Spleen (tissue), 11 donors: ENCODE measurements at regions not wholly inside any gene's neighbourhood (a gene's known extent, or its start where the extent isn't known, plus 50 kb on each side); places are given as distances from the start of the nearest gene placed in this dataset.

ENCODE experiments used
- DNase-seq: peaks from one replicate; pipeline ENCODE4 v3.0.0-alpha.2; 2020
- H3K27ac ChIP-seq, 8 donors: fragments of 200-600 bp; sonication (generic) in 7 of 8; 1 replicate in 4 of 8; 2 replicates in 4 of 8; pipeline versions ENCODE4 v1.5.0 to v1.8.0; 2016 to 2021; ENCODE audit warnings: inconsistent platforms in 4 of 8, mild to moderate bottlenecking in 4 of 8, moderate library complexity in 1 of 8
- H3K27me3 ChIP-seq, 7 donors: fragments of 200-600 bp; sonication (generic) in 6 of 7; replicated peaks in 1 of 7; 1 replicate in 4 of 7; 2 replicates in 3 of 7; pipeline versions ENCODE4 v1.5.0 to v1.8.0; 2016 to 2021; ENCODE audit warnings: inconsistent platforms in 3 of 7, mild to moderate bottlenecking in 1 of 7
- H3K36me3 ChIP-seq, 6 donors: fragments of 200-600 bp; sonication (generic) in 5 of 6; 1 replicate in 4 of 6; 2 replicates in 2 of 6; pipeline versions ENCODE4 v1.5.0 to v1.8.0; 2016 to 2021; ENCODE audit warnings: inconsistent platforms in 2 of 6
- H3K4me1 ChIP-seq, 6 donors: fragments of 200-600 bp; sonication (generic) in 5 of 6; 1 replicate in 3 of 6; 2 replicates in 3 of 6; pipeline versions ENCODE4 v1.5.0 to v1.8.0; 2016 to 2021; ENCODE audit warnings: inconsistent platforms in 3 of 6
- H3K4me3 ChIP-seq, 8 donors: fragments of 200-600 bp; sonication (generic) in 7 of 8; 1 replicate in 4 of 8; 2 replicates in 4 of 8; pipeline versions ENCODE4 v1.5.0 to v1.8.0; 2016 to 2021; ENCODE audit warnings: inconsistent platforms in 4 of 8, mild to moderate bottlenecking in 4 of 8, moderate library complexity in 2 of 8
- H3K9me3 ChIP-seq, 8 donors: fragments of 200-600 bp; sonication (generic) in 7 of 8; 1 replicate in 4 of 8; 2 replicates in 4 of 8; pipeline versions ENCODE4 v1.5.0 to v1.8.0; 2016 to 2021; ENCODE audit warnings: inconsistent platforms in 4 of 8
- POLR2A ChIP-seq, 3 donors: fragments of 450-650 bp; IDR thresholded peaks; one replicate each; pipeline ENCODE4 v1.5.1; 2017; ENCODE audit warnings: antibody characterized with exemption in 3 of 3, mild to moderate bottlenecking in 1 of 3
- POLR2AphosphoS5 ChIP-seq, 3 donors: sonication (generic); formaldehyde crosslinking; IDR thresholded peaks; one replicate each; pipeline ENCODE4 v1.5.1; 2017; ENCODE audit warnings: antibody characterized with exemption in 3 of 3
- WGBS, 5 donors: extraction: QIAGEN DNeasy Blood & Tissue Kit in 3 of 5; methylation state at CpG; one replicate each; pipeline versions ENCODE4 v1.1.5 to v1.1.7; 2013 to 2018; 5-methylcytosine and 5-hydroxymethylcytosine counted together
- intact Hi-C: fragments of 100-400 bp; cut with DNase I; formaldehyde crosslinking; loops from one replicate; pipeline ENCODE4 v1.15.0; 2023; ENCODE audit warnings: low total_unique reads
- TF ChIP-seq, protein P1 (sequence below), 11 experiments: fragments of 200-600 bp in 7 of 11; fragments of 450-650 bp in 4 of 11; sonication (generic) in 4 of 11; IDR thresholded peaks in 8 of 11; conservative IDR thresholded peaks in 3 of 11; 1 replicate in 7 of 11; 2 replicates in 4 of 11; pipeline versions ENCODE4 v1.4.0 to v1.8.0; 2016 to 2021; ENCODE audit warnings: antibody characterized with exemption in 11 of 11, inconsistent platforms in 4 of 11, mild to moderate bottlenecking in 1 of 11
- donor health status: healthy with polysubstance abuse.
- donor health status: DM: no; HTN: no; CAD: no; lungs with moderate emphysema.
- donor health status: DM: no; HTN: no; CAD: no.
- donor health status: Bipolar disorder and iron deficiency.
- donor health status: healthy.
- donor health status: DM: no; HTN: no; CAD: no.
- donor health status: DM: yes; HTN: yes; CAD: no.

DNA sequence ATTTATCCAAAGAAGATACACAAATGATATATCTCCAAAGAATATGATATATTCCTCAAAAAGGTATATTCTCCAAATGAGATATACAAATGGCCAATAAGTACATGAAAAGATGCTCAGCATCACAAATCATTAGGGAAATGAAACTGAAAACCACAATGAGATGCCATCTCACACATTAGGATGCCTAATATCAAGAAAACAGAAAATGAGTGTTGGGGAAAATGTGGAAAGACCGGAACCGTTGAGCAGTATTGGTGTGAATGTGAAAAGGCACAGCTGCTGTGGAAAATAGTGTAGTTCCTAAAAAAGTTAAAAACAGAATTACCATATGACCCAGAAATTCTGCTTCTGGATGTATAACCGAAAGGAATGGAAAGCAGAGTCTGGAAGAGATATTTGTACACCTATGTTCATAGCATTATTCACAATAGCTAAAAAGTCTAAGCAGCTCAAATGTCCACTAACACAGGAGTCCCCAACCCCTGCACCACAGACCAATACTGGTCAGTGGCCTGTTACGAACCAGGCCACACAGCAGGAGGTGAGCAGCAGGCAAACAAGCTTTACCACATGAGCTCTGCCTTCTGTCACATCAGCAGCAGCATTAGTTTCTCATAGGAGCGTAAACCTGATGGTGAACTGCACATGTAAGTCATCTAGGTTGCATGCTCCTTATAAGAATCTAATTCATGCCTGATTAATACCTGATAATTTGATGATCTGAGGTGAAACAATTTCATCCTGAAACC is 291.9 kb downstream of the PCDH20 start:
- TF ChIP-seq, protein P1, sequence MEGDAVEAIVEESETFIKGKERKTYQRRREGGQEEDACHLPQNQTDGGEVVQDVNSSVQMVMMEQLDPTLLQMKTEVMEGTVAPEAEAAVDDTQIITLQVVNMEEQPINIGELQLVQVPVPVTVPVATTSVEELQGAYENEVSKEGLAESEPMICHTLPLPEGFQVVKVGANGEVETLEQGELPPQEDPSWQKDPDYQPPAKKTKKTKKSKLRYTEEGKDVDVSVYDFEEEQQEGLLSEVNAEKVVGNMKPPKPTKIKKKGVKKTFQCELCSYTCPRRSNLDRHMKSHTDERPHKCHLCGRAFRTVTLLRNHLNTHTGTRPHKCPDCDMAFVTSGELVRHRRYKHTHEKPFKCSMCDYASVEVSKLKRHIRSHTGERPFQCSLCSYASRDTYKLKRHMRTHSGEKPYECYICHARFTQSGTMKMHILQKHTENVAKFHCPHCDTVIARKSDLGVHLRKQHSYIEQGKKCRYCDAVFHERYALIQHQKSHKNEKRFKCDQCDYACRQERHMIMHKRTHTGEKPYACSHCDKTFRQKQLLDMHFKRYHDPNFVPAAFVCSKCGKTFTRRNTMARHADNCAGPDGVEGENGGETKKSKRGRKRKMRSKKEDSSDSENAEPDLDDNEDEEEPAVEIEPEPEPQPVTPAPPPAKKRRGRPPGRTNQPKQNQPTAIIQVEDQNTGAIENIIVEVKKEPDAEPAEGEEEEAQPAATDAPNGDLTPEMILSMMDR (IDR thresholded peaks at IDR 0.05 in 8 of 11, conservative IDR thresholded peaks at IDR 0.05 in 3 of 11), result no peak
- TF ChIP-seq POLR2A (IDR thresholded peaks at IDR 0.05), result no peak
- TF ChIP-seq POLR2AphosphoS5 (IDR thresholded peaks at IDR 0.05), result no peak
- Histone ChIP-seq H3K36me3 (no peaks in the 10 kb centered on the region), H3K27ac (no peak overlapping the region), H3K4me1 (no peaks in the 10 kb centered on the region), H3K4me3 (no peak overlapping the region), H3K9me3 (peaks cover 0 to 21% (median 0%) of the 10 kb centered on the region in 8 donors), H3K27me3 (no peaks in the 10 kb centered on the region)
- intact Hi-C loops, result no loop called here
- no peak for DNase-seq
- WGBS, 5 donors, result 68 to 83% (median 81%) methylated on average over 5 of the region's 5 CpGs

DNA sequence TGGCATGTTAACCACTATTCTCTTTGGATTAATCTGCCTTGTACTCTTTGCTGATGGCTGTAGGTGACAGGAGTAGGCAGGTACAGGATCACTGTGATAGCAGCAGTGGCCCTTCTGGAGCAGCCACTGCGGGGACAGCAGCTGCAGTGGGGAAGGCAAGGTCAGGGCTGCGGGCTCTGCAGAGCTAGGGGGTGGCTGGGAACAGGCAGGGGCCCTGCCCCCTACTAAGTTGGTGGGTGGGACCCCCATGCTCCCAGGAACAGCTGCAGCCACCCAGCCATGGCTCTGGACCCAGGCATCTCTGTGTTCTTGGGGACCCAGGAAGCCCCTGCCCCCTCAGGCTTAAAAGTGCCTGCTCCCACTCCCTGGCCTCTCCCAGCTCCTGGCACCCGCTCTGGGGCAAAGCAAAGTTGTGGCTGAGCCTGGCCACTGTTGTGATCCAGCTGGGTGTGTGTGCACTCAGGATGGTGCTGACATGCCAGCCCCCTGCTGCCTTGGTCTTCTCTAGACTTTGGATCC is 302.4 kb downstream of the PCDH20 start:
- Histone ChIP-seq H3K9me3 (peaks cover 0 to 39% (median 20%) of the 10 kb centered on the region in 8 donors), H3K27ac (no peak overlapping the region), H3K36me3 (no peaks in the 10 kb centered on the region), H3K4me1 (no peaks in the 10 kb centered on the region), H3K27me3 (no peaks in the 10 kb centered on the region), H3K4me3 (no peak overlapping the region)
- TF ChIP-seq, protein P1 (IDR thresholded peaks at IDR 0.05 in 8 of 11, conservative IDR thresholded peaks at IDR 0.05 in 3 of 11), result no peak
- TF ChIP-seq POLR2A (IDR thresholded peaks at IDR 0.05) (no peak), POLR2AphosphoS5 (IDR thresholded peaks at IDR 0.05) (no peak)
- intact Hi-C loops, result no loop called here
- peak; percentile 56 for DNase-seq
- WGBS, 5 donors, result 70 to 91% (median 85%) methylated on average over 3 of the region's 3 CpGs; no CpG with 5 or more reads in 1 of the 5 donors

DNA sequence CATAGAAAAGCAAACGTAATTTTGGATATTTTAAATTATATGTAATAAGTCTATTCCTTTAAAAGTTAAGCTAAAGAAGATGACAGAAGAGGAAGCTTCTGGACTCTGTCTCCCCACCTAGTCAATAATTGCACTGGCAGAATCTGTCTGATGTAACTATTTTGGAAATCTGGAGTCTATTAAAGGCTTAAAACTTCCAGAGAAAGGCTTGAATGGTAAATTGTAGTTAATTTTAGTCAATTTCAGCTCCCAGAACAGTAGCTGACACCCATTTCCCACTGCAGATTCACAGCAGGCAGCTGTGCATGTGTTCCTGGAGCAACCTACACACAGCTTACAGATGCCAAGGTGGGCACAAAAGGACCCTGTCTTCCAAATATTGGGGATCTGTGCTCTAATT is 304.1 kb downstream of the PCDH20 start:
- Histone ChIP-seq H3K27me3 (no peaks in the 10 kb centered on the region), H3K27ac (no peak overlapping the region), H3K4me1 (no peaks in the 10 kb centered on the region), H3K4me3 (no peak overlapping the region), H3K9me3 (peaks cover 0 to 31% (median 17%) of the 10 kb centered on the region in 8 donors), H3K36me3 (no peaks in the 10 kb centered on the region)
- 38 to 57% (median 45%) methylated on average over 1 of the region's 1 CpG for WGBS, 5 donors
- intact Hi-C loops, result no loop called here
- TF ChIP-seq POLR2A (IDR thresholded peaks at IDR 0.05) (no peak), POLR2AphosphoS5 (IDR thresholded peaks at IDR 0.05) (no peak)
- TF ChIP-seq, protein P1 (IDR thresholded peaks at IDR 0.05 in 8 of 11, conservative IDR thresholded peaks at IDR 0.05 in 3 of 11), result no peak
- DNase-seq, result no peak

DNA sequence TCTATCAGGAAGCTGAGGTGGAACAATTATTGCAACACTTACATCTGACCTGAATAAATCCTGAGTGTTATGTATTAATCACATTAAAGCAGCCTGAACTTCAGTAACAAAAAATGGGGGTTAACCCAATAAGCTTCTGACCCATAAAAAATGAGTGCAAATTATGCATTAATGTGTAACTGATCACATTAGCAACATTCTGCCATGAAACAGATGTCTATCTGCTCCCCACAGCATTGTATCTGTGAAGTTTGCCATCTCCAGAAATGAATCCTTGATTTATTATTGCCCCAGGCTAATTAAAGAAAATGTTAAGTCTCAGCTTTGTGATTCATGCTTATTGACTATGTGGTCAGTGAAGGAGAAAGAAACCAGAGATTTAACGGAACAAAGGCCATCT is 304.9 kb downstream of the PCDH20 start:
- intact Hi-C loops, result no loop called here

More for the DNA sequence above, 304.9 kb downstream of the PCDH20 start:
- TF ChIP-seq, protein P1 (IDR thresholded peaks at IDR 0.05 in 8 of 11, conservative IDR thresholded peaks at IDR 0.05 in 3 of 11), result no peak
- TF ChIP-seq POLR2AphosphoS5 (IDR thresholded peaks at IDR 0.05) (no peak), POLR2A (IDR thresholded peaks at IDR 0.05) (no peak)
- H3K4me3 ChIP-seq, result no peak overlapping the region
- DNase-seq, result no peak
- no peaks in the 10 kb centered on the region for H3K36me3 ChIP-seq
- no peaks in the 10 kb centered on the region for H3K27me3 ChIP-seq
- H3K27ac ChIP-seq, result no peak overlapping the region
- WGBS, 5 donors, result 66 to 87% (median 70%) methylated on average over 1 of the region's 1 CpG
- H3K9me3 ChIP-seq, result peaks cover 0 to 26% (median 17%) of the 10 kb centered on the region in 8 donors
- H3K4me1 ChIP-seq, result no peaks in the 10 kb centered on the region
